ENCODE measurements at regions not wholly inside any gene's neighbourhood (a gene's known extent, or its start where the extent isn't known, plus 50 kb on each side); places are given as distances from the start of the nearest gene placed in this dataset.

- no peak for DNase-seq
Observed at GRCh38 chr15:86006546-86006945, 73.1 kb upstream of the AGBL1 start.

GRCh38 chr15:86009727-86010126 lies 69.9 kb upstream of the AGBL1 start:
- no peak overlapping the region for H3K4ac ChIP-seq (ENCODE audit: low read depth in 1 of 2, low read length in 2 of 2)
- no peak overlapping the region for H4K8ac ChIP-seq (ENCODE audit: low read length)
- H3K4me2 ChIP-seq (ENCODE audit: low read length, poor library complexity, severe bottlenecking), result no peak overlapping the region
- no peak overlapping the region for H2BK5ac ChIP-seq (ENCODE audit: low read depth, low read length, poor library complexity, severe bottlenecking)
- H3K79me1 ChIP-seq (replicated peaks; ENCODE audit: low read length, poor library complexity, severe bottlenecking), result no peaks in the 10 kb centered on the region
- no peak overlapping the region for H3K14ac ChIP-seq (ENCODE audit: low read length in 2 of 2)
- H2AFZ ChIP-seq (ENCODE audit: low read depth, low read length), result no peak overlapping the region
- H3K4me3 ChIP-seq (ENCODE audit: insufficient read depth in 1 of 2, low read depth in 1 of 2, low read length in 2 of 2), result no peak overlapping the region
- H3K27me3 ChIP-seq (ENCODE audit: control insufficient read depth in 1 of 2, insufficient read depth in 1 of 2, low read length in 2 of 2), result no peaks in the 10 kb centered on the region
- H3K4me1 ChIP-seq (ENCODE audit: control insufficient read depth, insufficient read depth, low read depth, low read length), result no peaks in the 10 kb centered on the region
- 75% methylated on average over 4 of the region's 4 CpGs for WGBS
- H3K18ac ChIP-seq (ENCODE audit: low read depth in 1 of 2, low read length in 2 of 2), result no peak overlapping the region
- H3K23ac ChIP-seq (ENCODE audit: low read length in 2 of 2), result no peak overlapping the region
- H4K91ac ChIP-seq (ENCODE audit: low read length), result no peak overlapping the region
- no peaks in the 10 kb centered on the region for H3K9me3 ChIP-seq (ENCODE audit: control insufficient read depth, low read length)
- no peak overlapping the region for H3K9ac ChIP-seq (ENCODE audit: low read length)
- H2AK5ac ChIP-seq (ENCODE audit: low read length, severe bottlenecking), result no peak overlapping the region
- H2BK120ac ChIP-seq (ENCODE audit: low read depth, low read length), result no peak overlapping the region
- no peak overlapping the region for H2BK15ac ChIP-seq (ENCODE audit: low read depth, poor library complexity, severe bottlenecking)
- DNase-seq, result no peak
- no peaks in the 10 kb centered on the region for H3K36me3 ChIP-seq (ENCODE audit: control insufficient read depth in 1 of 2, insufficient read depth in 2 of 2, low read depth in 1 of 2, low read length in 2 of 2)
- no peak overlapping the region for H2BK12ac ChIP-seq (ENCODE audit: low read length in 2 of 2)
- no peak overlapping the region for H3K27ac ChIP-seq (ENCODE audit: low read length, poor library complexity, severe bottlenecking)

More at GRCh38 chr15:86006546-86006945, 73.1 kb upstream of the AGBL1 start:
- Histone ChIP-seq H2BK12ac (ENCODE audit: low read length in 2 of 2) (no peak overlapping the region), H2AFZ (ENCODE audit: low read depth, low read length) (no peak overlapping the region), H2BK120ac (ENCODE audit: low read depth, low read length) (no peak overlapping the region), H3K4me3 (ENCODE audit: insufficient read depth in 1 of 2, low read depth in 1 of 2, low read length in 2 of 2) (no peak overlapping the region), H2BK5ac (ENCODE audit: low read depth, low read length, poor library complexity, severe bottlenecking) (no peak overlapping the region), H3K4me2 (ENCODE audit: low read length, poor library complexity, severe bottlenecking) (no peak overlapping the region), H2BK15ac (ENCODE audit: low read depth, poor library complexity, severe bottlenecking) (no peak overlapping the region), H3K36me3 (ENCODE audit: control insufficient read depth in 1 of 2, insufficient read depth in 2 of 2, low read depth in 1 of 2, low read length in 2 of 2) (no peaks in the 10 kb centered on the region), H2AK5ac (ENCODE audit: low read length, severe bottlenecking) (no peak overlapping the region), H3K9me3 (ENCODE audit: control insufficient read depth, low read length) (no peaks in the 10 kb centered on the region), H3K23ac (ENCODE audit: low read length in 2 of 2) (no peak overlapping the region), H3K79me1 (replicated peaks; ENCODE audit: low read length, poor library complexity, severe bottlenecking) (no peaks in the 10 kb centered on the region), H3K27ac (ENCODE audit: low read length, poor library complexity, severe bottlenecking) (no peak overlapping the region), H3K4me1 (ENCODE audit: control insufficient read depth, insufficient read depth, low read depth, low read length) (no peaks in the 10 kb centered on the region), H4K8ac (ENCODE audit: low read length) (no peak overlapping the region), H3K4ac (ENCODE audit: low read depth in 1 of 2, low read length in 2 of 2) (no peak overlapping the region), H3K18ac (ENCODE audit: low read depth in 1 of 2, low read length in 2 of 2) (no peak overlapping the region), H4K91ac (ENCODE audit: low read length) (no peak overlapping the region), H3K9ac (ENCODE audit: low read length) (no peak overlapping the region), H3K14ac (ENCODE audit: low read length in 2 of 2) (no peak overlapping the region), H3K27me3 (ENCODE audit: control insufficient read depth in 1 of 2, insufficient read depth in 1 of 2, low read length in 2 of 2) (no peaks in the 10 kb centered on the region)
- WGBS, result 80% methylated on average over 2 of the region's 2 CpGs

GRCh38 chr15:86010398-86010797 lies 69.3 kb upstream of the AGBL1 start:
- no peak overlapping the region for H3K27ac ChIP-seq (ENCODE audit: low read length, poor library complexity, severe bottlenecking)
- no peaks in the 10 kb centered on the region for H3K79me1 ChIP-seq (replicated peaks; ENCODE audit: low read length, poor library complexity, severe bottlenecking)
- H3K27me3 ChIP-seq (ENCODE audit: control insufficient read depth in 1 of 2, insufficient read depth in 1 of 2, low read length in 2 of 2), result no peaks in the 10 kb centered on the region
- H3K4ac ChIP-seq (ENCODE audit: low read depth in 1 of 2, low read length in 2 of 2), result no peak overlapping the region
- H2BK5ac ChIP-seq (ENCODE audit: low read depth, low read length, poor library complexity, severe bottlenecking), result no peak overlapping the region
- H2AFZ ChIP-seq (ENCODE audit: low read depth, low read length), result no peak overlapping the region
- H3K4me2 ChIP-seq (ENCODE audit: low read length, poor library complexity, severe bottlenecking), result no peak overlapping the region
- no peak overlapping the region for H4K91ac ChIP-seq (ENCODE audit: low read length)
- no peak overlapping the region for H3K4me3 ChIP-seq (ENCODE audit: insufficient read depth in 1 of 2, low read depth in 1 of 2, low read length in 2 of 2)
- no peak overlapping the region for H2BK120ac ChIP-seq (ENCODE audit: low read depth, low read length)
- 90% methylated on average over 9 of the region's 9 CpGs for WGBS
- H2BK12ac ChIP-seq (ENCODE audit: low read length in 2 of 2), result no peak overlapping the region
- no peaks in the 10 kb centered on the region for H3K4me1 ChIP-seq (ENCODE audit: control insufficient read depth, insufficient read depth, low read depth, low read length)
- no peak overlapping the region for H3K14ac ChIP-seq (ENCODE audit: low read length in 2 of 2)
- no peak overlapping the region for H3K9ac ChIP-seq (ENCODE audit: low read length)
- H3K23ac ChIP-seq (ENCODE audit: low read length in 2 of 2), result no peak overlapping the region
- no peak overlapping the region for H2BK15ac ChIP-seq (ENCODE audit: low read depth, poor library complexity, severe bottlenecking)
- no peaks in the 10 kb centered on the region for H3K9me3 ChIP-seq (ENCODE audit: control insufficient read depth, low read length)
- H3K36me3 ChIP-seq (ENCODE audit: control insufficient read depth in 1 of 2, insufficient read depth in 2 of 2, low read depth in 1 of 2, low read length in 2 of 2), result no peaks in the 10 kb centered on the region
- no peak overlapping the region for H4K8ac ChIP-seq (ENCODE audit: low read length)
- no peak overlapping the region for H2AK5ac ChIP-seq (ENCODE audit: low read length, severe bottlenecking)
- no peak for DNase-seq
- H3K18ac ChIP-seq (ENCODE audit: low read depth in 1 of 2, low read length in 2 of 2), result no peak overlapping the region

GRCh38 chr15:86010891-86011290 lies 68.8 kb upstream of the AGBL1 start:
- no peak for DNase-seq
- H2BK12ac ChIP-seq (ENCODE audit: low read length in 2 of 2), result no peak overlapping the region
- WGBS, result 70% methylated on average over 5 of the region's 5 CpGs
- H3K23ac ChIP-seq (ENCODE audit: low read length in 2 of 2), result no peak overlapping the region
- H3K14ac ChIP-seq (ENCODE audit: low read length in 2 of 2), result no peak overlapping the region
- H4K91ac ChIP-seq (ENCODE audit: low read length), result no peak overlapping the region
- H3K27me3 ChIP-seq (ENCODE audit: control insufficient read depth in 1 of 2, insufficient read depth in 1 of 2, low read length in 2 of 2), result no peaks in the 10 kb centered on the region
- no peak overlapping the region for H2AK5ac ChIP-seq (ENCODE audit: low read length, severe bottlenecking)
- no peak overlapping the region for H3K4me2 ChIP-seq (ENCODE audit: low read length, poor library complexity, severe bottlenecking)
- no peak overlapping the region for H3K27ac ChIP-seq (ENCODE audit: low read length, poor library complexity, severe bottlenecking)
- no peak overlapping the region for H3K4ac ChIP-seq (ENCODE audit: low read depth in 1 of 2, low read length in 2 of 2)
- H2BK15ac ChIP-seq (ENCODE audit: low read depth, poor library complexity, severe bottlenecking), result no peak overlapping the region
- H4K8ac ChIP-seq (ENCODE audit: low read length), result no peak overlapping the region
- no peaks in the 10 kb centered on the region for H3K79me1 ChIP-seq (replicated peaks; ENCODE audit: low read length, poor library complexity, severe bottlenecking)
- H3K4me3 ChIP-seq (ENCODE audit: insufficient read depth in 1 of 2, low read depth in 1 of 2, low read length in 2 of 2), result no peak overlapping the region
- H3K9ac ChIP-seq (ENCODE audit: low read length), result no peak overlapping the region
- H2BK120ac ChIP-seq (ENCODE audit: low read depth, low read length), result no peak overlapping the region
- no peak overlapping the region for H2BK5ac ChIP-seq (ENCODE audit: low read depth, low read length, poor library complexity, severe bottlenecking)
- no peaks in the 10 kb centered on the region for H3K36me3 ChIP-seq (ENCODE audit: control insufficient read depth in 1 of 2, insufficient read depth in 2 of 2, low read depth in 1 of 2, low read length in 2 of 2)
- no peaks in the 10 kb centered on the region for H3K9me3 ChIP-seq (ENCODE audit: control insufficient read depth, low read length)
- H3K4me1 ChIP-seq (ENCODE audit: control insufficient read depth, insufficient read depth, low read depth, low read length), result no peaks in the 10 kb centered on the region
- H2AFZ ChIP-seq (ENCODE audit: low read depth, low read length), result no peak overlapping the region
- no peak overlapping the region for H3K18ac ChIP-seq (ENCODE audit: low read depth in 1 of 2, low read length in 2 of 2)
